ENCODE measurements at regions not wholly inside any gene's neighbourhood (a gene's known extent, or its start where the extent isn't known, plus 50 kb on each side); places are given as distances from the start of the nearest gene placed in this dataset.

- TF ChIP-seq TAF1 (IDR thresholded peaks at IDR 0.05; ENCODE audit: low read depth, low read length): no peak
- TF ChIP-seq POLR2A (IDR thresholded peaks at IDR 0.05; ENCODE audit: low read depth, low read length): no peak
- no peak for TF ChIP-seq SPI1 (IDR thresholded peaks at IDR 0.05; ENCODE audit: low read depth, low read length)
Observed at GRCh38 chr10:58919927-58920654, 256.4 kb upstream of the PHYHIPL start.

Data from GM12891 (cell line).